ENCODE measurements at regions not wholly inside any gene's neighbourhood (a gene's known extent, or its start where the extent isn't known, plus 50 kb on each side); places are given as distances from the start of the nearest gene placed in this dataset.

DNA sequence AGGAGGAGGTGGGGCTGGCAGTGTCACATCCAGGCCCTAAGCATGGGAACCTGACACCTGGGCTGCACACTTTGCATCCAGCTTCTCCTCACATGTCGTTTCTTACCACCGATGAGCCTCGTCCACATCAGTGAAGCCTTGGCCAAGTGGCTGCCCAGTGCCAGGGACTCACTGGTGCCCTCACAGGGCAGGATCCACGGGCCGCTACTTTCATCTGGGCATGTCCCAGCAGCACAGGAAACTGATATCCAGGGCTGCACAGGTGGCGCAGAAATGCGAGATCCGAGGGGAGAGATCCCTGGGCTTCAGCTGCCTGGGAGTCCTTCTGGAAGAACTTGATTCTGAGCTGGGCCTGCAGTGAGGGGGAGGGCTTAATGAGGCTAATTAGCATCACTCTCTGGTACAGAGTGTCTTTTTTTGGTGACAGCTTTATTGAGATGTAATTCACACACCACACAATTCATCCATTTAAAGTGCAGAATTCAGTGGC is 291.6 kb upstream of the HDAC4 start:
- TF ChIP-seq CTCF (IDR thresholded peaks at IDR 0.05; ENCODE audit: low read depth, low read length, missing input control): no peak
- no peak for TF ChIP-seq EGR1 (IDR thresholded peaks at IDR 0.05; ENCODE audit: low read depth in 2 of 2)
- no peak for TF ChIP-seq TAF1 (conservative IDR thresholded peaks at IDR 0.05)
- no peak for TF ChIP-seq REST (IDR thresholded peaks at IDR 0.05)
- TF ChIP-seq RAD21 (IDR thresholded peaks at IDR 0.05): no peak
- TF ChIP-seq JUND (IDR thresholded peaks at IDR 0.05): no peak
- no peak for TF ChIP-seq MAX (IDR thresholded peaks at IDR 0.05)
- TF ChIP-seq GABPA (IDR thresholded peaks at IDR 0.05 in 1 of 2, conservative IDR thresholded peaks at IDR 0.05 in 1 of 2): no peak
- TF ChIP-seq HNF4G (IDR thresholded peaks at IDR 0.05): no peak
- TF ChIP-seq RXRA (IDR thresholded peaks at IDR 0.05): no peak
- no peak for TF ChIP-seq ATF3 (IDR thresholded peaks at IDR 0.05)

All from liver (tissue), 3 donors.